HG02938 (cell line): ENCODE measurements at regions not wholly inside any gene's neighbourhood (a gene's known extent, or its start where the extent isn't known, plus 50 kb on each side); places are given as distances from the start of the nearest gene placed in this dataset.

Experiments
- ATAC-seq: cut with Tn5 transposase; IDR thresholded peaks from one replicate; pipeline ENCODE4 v1.9.1; 2021; ENCODE audit warnings: mild to moderate bottlenecking, moderate library complexity; ENCODE audit not compliant: unreplicated experiment

- ATAC-seq: no peak
Measured at GRCh38 chr3:168476360-168476980, 380.7 kb upstream of the GOLIM4 start.

GRCh38 chr3:168475704-168476103, 380.0 kb upstream of the GOLIM4 start:
- ATAC-seq: no peak

- no peak for ATAC-seq
Measured at GRCh38 chr3:168473334-168473890, 377.7 kb upstream of the GOLIM4 start.

GRCh38 chr3:168472783-168473182, 377.1 kb upstream of the GOLIM4 start:
- ATAC-seq: no peak

- ATAC-seq: no peak
Measured at GRCh38 chr3:168470380-168470779, 374.7 kb upstream of the GOLIM4 start.

- no peak for ATAC-seq
Measured at GRCh38 chr3:168469436-168469835, 373.7 kb upstream of the GOLIM4 start.

GRCh38 chr3:168467115-168467714, 371.5 kb upstream of the GOLIM4 start:
- peak; percentile 72 for ATAC-seq

GRCh38 chr3:168461793-168462192, 366.1 kb upstream of the GOLIM4 start:
- ATAC-seq: no peak

- ATAC-seq: no peak
Measured at GRCh38 chr3:168459226-168459784, 363.6 kb upstream of the GOLIM4 start.

- ATAC-seq: no peak
Measured at GRCh38 chr3:168457954-168458539, 362.3 kb upstream of the GOLIM4 start.

- no peak for ATAC-seq
Measured at GRCh38 chr3:168455814-168456213, 360.1 kb upstream of the GOLIM4 start.

- ATAC-seq: no peak
Measured at GRCh38 chr3:168453623-168454022, 357.9 kb upstream of the GOLIM4 start.

- no peak for ATAC-seq
Measured at GRCh38 chr3:168443965-168444364, 348.2 kb upstream of the GOLIM4 start.

GRCh38 chr3:168442502-168442901, 346.8 kb upstream of the GOLIM4 start:
- ATAC-seq: no peak

GRCh38 chr3:168436245-168436724, 340.6 kb upstream of the GOLIM4 start:
- ATAC-seq: no peak

- no peak for ATAC-seq
Measured at GRCh38 chr3:168431491-168431890, 335.8 kb upstream of the GOLIM4 start.

- ATAC-seq: no peak
Measured at GRCh38 chr3:168427835-168428475, 332.2 kb upstream of the GOLIM4 start.

- ATAC-seq: no peak
Measured at GRCh38 chr3:168427156-168427555, 331.4 kb upstream of the GOLIM4 start.

- ATAC-seq: no peak
Measured at GRCh38 chr3:168425936-168426595, 330.3 kb upstream of the GOLIM4 start.

GRCh38 chr3:168424059-168424734, 328.5 kb upstream of the GOLIM4 start:
- no peak for ATAC-seq
